Gastroesophageal sphincter (tissue), 4 donors: ENCODE measurements at regions not wholly inside any gene's neighbourhood (a gene's known extent, or its start where the extent isn't known, plus 50 kb on each side); places are given as distances from the start of the nearest gene placed in this dataset.

Experiments
- ATAC-seq: fragments of 150-250 bp; one replicate; pipeline ENCODE4 v1.9.1; 2016; ENCODE audit warnings: mild to moderate bottlenecking, moderate library complexity
- H3K27ac ChIP-seq, 4 donors: fragments of 200-600 bp; sonication (generic) in 3 of 4; 1 replicate in 3 of 4; 2 replicates in 1 of 4; pipeline ENCODE4 v1.5.1; 2016 to 2019
- H3K27me3 ChIP-seq: fragments of 200-600 bp; sonication (generic); one replicate; pipeline ENCODE4 v1.5.1; 2019
- H3K36me3 ChIP-seq, 2 donors: fragments of 200-600 bp; sonication (generic); one replicate each; pipeline ENCODE4 v1.5.1; 2019; ENCODE audit warnings: control low read depth in 1 of 2
- H3K4me1 ChIP-seq, 3 donors: fragments of 200-600 bp; sonication (generic); 1 replicate in 2 of 3; 2 replicates in 1 of 3; pipeline ENCODE4 v1.5.1; 2016 to 2019; ENCODE audit warnings: control low read depth in 2 of 3
- H3K4me3 ChIP-seq, 2 donors: fragments of 200-600 bp; sonication (generic); one replicate each; pipeline ENCODE4 v1.5.1; 2019; ENCODE audit warnings: mild to moderate bottlenecking in 1 of 2, moderate library complexity in 1 of 2
- H3K9me3 ChIP-seq, 3 donors: fragments of 200-600 bp; sonication (generic); one replicate each; pipeline ENCODE4 v1.5.1; 2017 to 2019; ENCODE audit warnings: control low read depth in 2 of 3
- CTCF ChIP-seq, 4 experiments: fragments of 200-600 bp in 2 of 4; fragments of 450-650 bp in 2 of 4; sonication (generic) in 1 of 4; IDR thresholded peaks; one replicate each; pipeline ENCODE4 v1.5.1; 2017 to 2019; ENCODE audit warnings: antibody characterized with exemption in 4 of 4, mild to moderate bottlenecking in 2 of 4, moderate library complexity in 2 of 4
- EP300 ChIP-seq: sonication (generic); formaldehyde crosslinking; IDR thresholded peaks from one replicate; pipeline ENCODE4 v1.6.1; 2017; ENCODE audit warnings: antibody characterized with exemption, mild to moderate bottlenecking
- POLR2A ChIP-seq, 2 donors: fragments of 450-650 bp; IDR thresholded peaks; one replicate each; pipeline ENCODE4 v1.6.1; 2017; ENCODE audit warnings: antibody characterized with exemption in 2 of 2, mild to moderate bottlenecking in 2 of 2, moderate library complexity in 1 of 2
- POLR2AphosphoS5 ChIP-seq: sonication (generic); formaldehyde crosslinking; IDR thresholded peaks from one replicate; pipeline ENCODE4 v1.6.1; 2017; ENCODE audit warnings: antibody characterized with exemption
- WGBS, 2 donors: methylation state at CpG; one replicate each; pipeline ENCODE4 v1.1.5; 2018; ENCODE audit warnings: low coverage in 1 of 2; 5-methylcytosine and 5-hydroxymethylcytosine counted together

GRCh38 chr15:96411056-96412031, 80.8 kb downstream of the NR2F2 start:
- Histone ChIP-seq H3K4me3 (no peak overlapping the region), H3K27ac (no peak overlapping the region), H3K27me3 (peaks cover 95% of the 10 kb centered on the region), H3K4me1 (peaks cover 0 to 24% (median 5%) of the 10 kb centered on the region in 3 donors), H3K36me3 (no peaks in the 10 kb centered on the region), H3K9me3 (no peaks in the 10 kb centered on the region)
- WGBS, 2 donors, result 63 to 66% methylated on average over 8 to 9 of the region's 9 CpGs
- ATAC-seq, result no peak
- no peak for TF ChIP-seq EP300
- no peak for TF ChIP-seq POLR2AphosphoS5
- TF ChIP-seq POLR2A (IDR thresholded peaks at IDR 0.05), result no peak
- no peak for TF ChIP-seq CTCF (IDR thresholded peaks at IDR 0.05)

- no peak for ATAC-seq
- Histone ChIP-seq H3K27ac (no peak overlapping the region), H3K27me3 (peaks cover 97% of the 10 kb centered on the region)
Observed at GRCh38 chr15:96412045-96412905, 81.8 kb downstream of the NR2F2 start.

GRCh38 chr15:96412906-96413231, 82.4 kb downstream of the NR2F2 start:
- WGBS, 2 donors, result 60 to 90% methylated on average over 1 of the region's 1 CpG
- Histone ChIP-seq H3K4me3 (no peak overlapping the region), H3K4me1 (peaks cover 0 to 39% (median 13%) of the 10 kb centered on the region in 3 donors), H3K27me3 (peaks cover 99% of the 10 kb centered on the region), H3K9me3 (no peaks in the 10 kb centered on the region), H3K36me3 (no peaks in the 10 kb centered on the region), H3K27ac (no peak overlapping the region)
- TF ChIP-seq EP300 (no peak), POLR2AphosphoS5 (no peak), POLR2A (IDR thresholded peaks at IDR 0.05) (no peak), CTCF (IDR thresholded peaks at IDR 0.05) (no peak)
- no peak for ATAC-seq

More at GRCh38 chr15:96412045-96412905, 81.8 kb downstream of the NR2F2 start:
- no peak overlapping the region for H3K4me3 ChIP-seq
- no peak for TF ChIP-seq POLR2A (IDR thresholded peaks at IDR 0.05)
- TF ChIP-seq CTCF (IDR thresholded peaks at IDR 0.05), result no peak
- TF ChIP-seq EP300, result no peak
- no peak for TF ChIP-seq POLR2AphosphoS5
- H3K36me3 ChIP-seq, result no peaks in the 10 kb centered on the region
- H3K4me1 ChIP-seq, result peaks cover 0 to 33% (median 13%) of the 10 kb centered on the region in 3 donors
- 58 to 66% methylated on average over 2 to 6 of the region's 6 CpGs for WGBS, 2 donors
- H3K9me3 ChIP-seq, result no peaks in the 10 kb centered on the region

GRCh38 chr15:96413657-96414056, 83.2 kb downstream of the NR2F2 start:
- WGBS, 2 donors, result 53 to 58% methylated on average over 3 to 9 of the region's 9 CpGs

More at GRCh38 chr15:96413657-96414056, 83.2 kb downstream of the NR2F2 start:
- Histone ChIP-seq H3K9me3 (no peaks in the 10 kb centered on the region), H3K4me3 (no peak overlapping the region), H3K27me3 (peaks cover 99% of the 10 kb centered on the region), H3K27ac (no peak overlapping the region), H3K4me1 (peaks cover 0 to 40% (median 13%) of the 10 kb centered on the region in 3 donors), H3K36me3 (no peaks in the 10 kb centered on the region)
- ATAC-seq, result no peak
- no peak for TF ChIP-seq EP300
- no peak for TF ChIP-seq CTCF (IDR thresholded peaks at IDR 0.05)
- no peak for TF ChIP-seq POLR2AphosphoS5
- no peak for TF ChIP-seq POLR2A (IDR thresholded peaks at IDR 0.05)
